Activated naive CD8-positive, alpha-beta T cell treated with anti-CD3 and anti-CD28 coated beads, Interleukin-2, amount 50 U/mL, for 24 hours (primary cell): ENCODE measurements at regions not wholly inside any gene's neighbourhood (a gene's known extent, or its start where the extent isn't known, plus 50 kb on each side); places are given as distances from the start of the nearest gene placed in this dataset.

Source experiments
- ATAC-seq: fragments of 150-1000 bp; cut with Tn5 transposase; one replicate; pipeline ENCODE4 v1.10.0; 2021
- DNase-seq: peaks from one replicate; pipeline ENCODE4 v3.0.0; 2021
- H3K27ac Mint-ChIP-seq: one replicate; pipeline ENCODE4 v1.8.0; 2021; ENCODE audit warnings: mild to moderate bottlenecking, mixed read lengths
- H3K27me3 Mint-ChIP-seq: one replicate; pipeline ENCODE4 v1.8.0; 2021; ENCODE audit warnings: mixed read lengths
- H3K36me3 Mint-ChIP-seq: one replicate; pipeline ENCODE4 v1.8.0; 2021; ENCODE audit warnings: low read depth, mixed read lengths
- H3K4me1 Mint-ChIP-seq: one replicate; pipeline ENCODE4 v1.8.0; 2021; ENCODE audit warnings: mixed read lengths
- H3K4me3 Mint-ChIP-seq: one replicate; pipeline ENCODE4 v1.8.0; 2021; ENCODE audit warnings: mild to moderate bottlenecking, moderate library complexity, mixed read lengths
- H3K9me3 Mint-ChIP-seq: one replicate; pipeline ENCODE4 v1.8.0; 2021; ENCODE audit warnings: mixed read lengths

DNA sequence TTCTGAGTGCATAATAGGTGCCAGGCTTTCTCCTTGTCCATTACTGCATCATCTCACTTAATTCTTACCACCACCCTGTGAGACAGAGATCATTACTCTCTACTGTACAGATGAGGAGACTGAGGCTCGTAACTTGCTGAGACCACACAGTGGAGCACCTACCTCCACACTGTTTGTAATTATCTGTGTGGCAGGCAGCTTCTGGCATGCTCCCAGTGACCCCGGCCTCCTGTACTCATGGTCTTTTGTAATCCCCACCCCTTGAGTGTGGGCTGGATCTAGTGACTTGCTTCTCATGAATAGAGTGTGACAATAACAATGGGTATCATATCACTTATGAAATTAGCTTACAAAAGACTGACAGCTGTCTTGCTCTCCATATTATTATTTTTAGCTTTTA is 407.3 kb downstream of the MATN1 start:
- no peaks in the 10 kb centered on the region for H3K9me3 Mint-ChIP-seq
- H3K27me3 Mint-ChIP-seq: peaks cover 11% of the 10 kb centered on the region
- H3K27ac Mint-ChIP-seq: no peak overlapping the region
- DNase-seq: no peak
- no peak for ATAC-seq
- H3K4me1 Mint-ChIP-seq: no peaks in the 10 kb centered on the region
- H3K36me3 Mint-ChIP-seq: no peaks in the 10 kb centered on the region
- H3K4me3 Mint-ChIP-seq: no peak overlapping the region

- DNase-seq (no peak), ATAC-seq (no peak)
- Mint-ChIP-seq H3K9me3 (no peaks in the 10 kb centered on the region), H3K4me3 (no peak overlapping the region), H3K27me3 (peaks cover 11% of the 10 kb centered on the region), H3K27ac (no peak overlapping the region), H3K36me3 (no peaks in the 10 kb centered on the region), H3K4me1 (no peaks in the 10 kb centered on the region)
These were observed 408.0 kb downstream of the MATN1 start for GRCh38 chr1:30315185-30315960.

- no peak for ATAC-seq
- no peak overlapping the region for H3K27ac Mint-ChIP-seq
- H3K4me1 Mint-ChIP-seq: no peaks in the 10 kb centered on the region
- H3K4me3 Mint-ChIP-seq: no peak overlapping the region
- H3K27me3 Mint-ChIP-seq: peaks cover 11% of the 10 kb centered on the region
- DNase-seq: no peak
- no peaks in the 10 kb centered on the region for H3K9me3 Mint-ChIP-seq
- no peaks in the 10 kb centered on the region for H3K36me3 Mint-ChIP-seq
These were observed 408.8 kb downstream of the MATN1 start for GRCh38 chr1:30314591-30314990.

GRCh38 chr1:30313584-30313983 is 409.8 kb downstream of the MATN1 start:
- Mint-ChIP-seq H3K27ac (no peak overlapping the region), H3K36me3 (no peaks in the 10 kb centered on the region), H3K27me3 (peaks cover 14% of the 10 kb centered on the region), H3K4me3 (no peak overlapping the region), H3K4me1 (no peaks in the 10 kb centered on the region), H3K9me3 (no peaks in the 10 kb centered on the region)
- DNase-seq (no peak), ATAC-seq (no peak)

DNA sequence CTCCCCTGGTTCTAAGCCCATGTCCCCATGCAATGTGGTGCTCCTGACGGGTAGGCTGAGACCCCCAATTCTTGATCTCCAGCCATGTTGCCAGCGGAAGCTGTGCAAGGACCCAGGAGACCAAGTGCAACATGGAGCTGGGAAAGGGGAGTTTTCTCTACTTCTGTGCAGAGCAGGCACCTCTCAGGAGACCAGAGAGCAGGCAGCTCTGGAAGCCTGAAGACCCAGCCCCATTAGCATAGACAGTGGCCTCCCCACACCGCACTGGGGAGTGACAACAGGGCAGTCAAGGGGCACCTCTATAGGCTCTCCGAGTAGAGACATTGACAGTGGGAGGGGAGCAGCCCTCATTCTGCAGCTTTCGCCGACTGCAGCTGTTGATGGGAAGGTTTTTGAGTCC is 410.2 kb downstream of the MATN1 start:
- peaks cover 14% of the 10 kb centered on the region for H3K27me3 Mint-ChIP-seq
- ATAC-seq: no peak
- no peaks in the 10 kb centered on the region for H3K4me1 Mint-ChIP-seq
- DNase-seq: no peak
- no peaks in the 10 kb centered on the region for H3K36me3 Mint-ChIP-seq
- no peaks in the 10 kb centered on the region for H3K9me3 Mint-ChIP-seq
- no peak overlapping the region for H3K27ac Mint-ChIP-seq
- H3K4me3 Mint-ChIP-seq: no peak overlapping the region

- H3K4me1 Mint-ChIP-seq: no peaks in the 10 kb centered on the region
- H3K36me3 Mint-ChIP-seq: no peaks in the 10 kb centered on the region
- peaks cover 10% of the 10 kb centered on the region for H3K27me3 Mint-ChIP-seq
- DNase-seq: no peak
- no peak overlapping the region for H3K4me3 Mint-ChIP-seq
- no peak for ATAC-seq
- no peaks in the 10 kb centered on the region for H3K9me3 Mint-ChIP-seq
- no peak overlapping the region for H3K27ac Mint-ChIP-seq
These were observed 411.2 kb downstream of the MATN1 start for GRCh38 chr1:30312226-30312625.

DNA sequence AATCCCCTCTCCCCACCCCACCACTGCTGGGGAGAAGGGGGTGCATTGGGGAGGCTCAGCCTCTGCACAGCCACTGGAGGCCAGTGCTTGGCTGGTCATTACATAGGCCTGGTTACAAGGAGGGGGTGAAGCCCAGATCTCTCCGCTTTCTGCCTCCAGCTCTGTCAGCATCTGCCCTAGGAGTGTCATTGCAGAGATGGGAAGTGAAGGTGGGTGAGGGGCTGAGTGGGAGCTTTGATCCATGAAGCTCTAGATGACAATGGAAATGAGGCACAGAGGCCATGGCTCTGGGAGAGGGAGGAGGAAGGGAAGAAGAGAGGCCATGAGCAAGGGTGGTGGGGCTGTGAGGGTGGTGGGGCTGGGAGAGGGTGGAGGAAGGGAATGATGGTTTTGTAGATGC is 411.6 kb downstream of the MATN1 start:
- Mint-ChIP-seq H3K36me3 (no peaks in the 10 kb centered on the region), H3K9me3 (no peaks in the 10 kb centered on the region), H3K4me3 (no peak overlapping the region), H3K27me3 (peaks cover 10% of the 10 kb centered on the region), H3K4me1 (no peaks in the 10 kb centered on the region), H3K27ac (no peak overlapping the region)
- ATAC-seq (no peak), DNase-seq (no peak)

DNA sequence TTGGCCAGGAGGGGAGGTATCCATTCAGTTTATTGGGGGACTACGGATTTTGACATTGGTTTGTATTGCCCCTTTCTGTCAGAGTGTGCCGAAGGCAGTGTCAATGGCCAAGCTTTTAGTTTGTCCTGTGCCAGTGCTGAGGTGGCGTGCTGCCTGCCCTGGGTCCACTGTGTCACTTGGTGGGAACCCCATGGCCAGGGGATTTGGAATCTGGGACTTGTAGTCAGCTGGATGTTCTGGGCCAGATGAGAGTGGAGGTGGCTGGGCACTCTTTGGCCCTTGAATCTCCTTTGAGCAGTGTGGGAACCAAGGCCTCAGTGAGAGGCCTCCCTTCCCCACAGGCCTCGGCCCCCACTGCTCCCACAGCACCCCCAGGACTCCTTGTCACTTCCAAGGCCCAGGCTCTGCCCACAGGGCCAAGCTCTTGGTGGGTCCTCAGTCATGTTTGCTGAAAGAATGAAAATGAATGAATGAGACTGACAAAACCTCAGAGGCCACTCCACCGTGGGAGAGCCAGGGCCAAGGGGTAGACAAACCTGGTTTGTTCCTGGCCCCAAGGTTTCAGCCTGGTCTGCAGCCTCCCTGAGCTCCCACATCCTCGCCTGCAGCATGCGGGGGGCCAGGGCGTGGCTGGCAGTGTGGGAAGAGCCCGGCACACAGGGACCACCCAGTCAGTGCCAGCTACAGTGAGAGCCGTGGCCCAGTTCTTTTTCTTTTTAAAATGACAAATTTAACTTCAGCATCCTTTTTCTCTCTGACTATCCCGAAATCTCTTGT is 412.2 kb downstream of the MATN1 start:
- Mint-ChIP-seq H3K27ac (no peak overlapping the region), H3K4me3 (no peak overlapping the region), H3K4me1 (no peaks in the 10 kb centered on the region), H3K9me3 (no peaks in the 10 kb centered on the region), H3K27me3 (peaks cover 10% of the 10 kb centered on the region), H3K36me3 (no peaks in the 10 kb centered on the region)
- no peak for DNase-seq
- ATAC-seq: no peak

- ATAC-seq (no peak), DNase-seq (no peak)
- no peaks in the 10 kb centered on the region for H3K36me3 Mint-ChIP-seq
- H3K9me3 Mint-ChIP-seq: no peaks in the 10 kb centered on the region
- H3K27ac Mint-ChIP-seq: no peak overlapping the region
- no peak overlapping the region for H3K4me3 Mint-ChIP-seq
- no peaks in the 10 kb centered on the region for H3K4me1 Mint-ChIP-seq
- peaks cover 3% of the 10 kb centered on the region for H3K27me3 Mint-ChIP-seq
These were observed 416.2 kb downstream of the MATN1 start for GRCh38 chr1:30307182-30307581.

DNA sequence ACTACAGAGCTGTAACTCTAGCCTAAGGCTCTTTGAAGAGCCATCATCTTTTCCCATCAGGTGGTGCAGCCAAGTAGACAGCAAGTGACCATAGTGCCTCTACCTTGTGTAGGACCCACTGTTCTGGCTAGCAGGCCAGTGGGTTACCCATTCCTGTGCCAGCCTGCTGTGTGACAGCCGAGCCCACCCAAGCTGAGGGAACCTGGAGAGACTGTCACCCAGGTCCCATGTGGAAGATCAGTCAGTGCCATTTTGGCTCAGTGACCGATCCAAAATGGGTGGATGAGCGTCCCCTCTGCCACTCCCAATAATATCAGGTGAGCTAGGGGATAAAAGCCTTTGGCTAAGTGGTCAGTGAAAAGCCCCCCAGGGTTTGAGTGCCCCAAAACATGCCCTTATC is 417.9 kb downstream of the MATN1 start:
- no peak overlapping the region for H3K4me3 Mint-ChIP-seq
- DNase-seq: no peak

GRCh38 chr1:30305061-30305460 is 418.3 kb downstream of the MATN1 start:
- Mint-ChIP-seq H3K4me3 (no peak overlapping the region), H3K27me3 (peaks cover 10% of the 10 kb centered on the region), H3K27ac (no peak overlapping the region), H3K4me1 (no peaks in the 10 kb centered on the region), H3K9me3 (no peaks in the 10 kb centered on the region), H3K36me3 (no peaks in the 10 kb centered on the region)
- DNase-seq (no peak), ATAC-seq (no peak)

More for the DNA sequence above, 417.9 kb downstream of the MATN1 start:
- Mint-ChIP-seq H3K27ac (no peak overlapping the region), H3K9me3 (no peaks in the 10 kb centered on the region), H3K4me1 (no peaks in the 10 kb centered on the region), H3K36me3 (no peaks in the 10 kb centered on the region), H3K27me3 (peaks cover 10% of the 10 kb centered on the region)
- no peak for ATAC-seq

DNA sequence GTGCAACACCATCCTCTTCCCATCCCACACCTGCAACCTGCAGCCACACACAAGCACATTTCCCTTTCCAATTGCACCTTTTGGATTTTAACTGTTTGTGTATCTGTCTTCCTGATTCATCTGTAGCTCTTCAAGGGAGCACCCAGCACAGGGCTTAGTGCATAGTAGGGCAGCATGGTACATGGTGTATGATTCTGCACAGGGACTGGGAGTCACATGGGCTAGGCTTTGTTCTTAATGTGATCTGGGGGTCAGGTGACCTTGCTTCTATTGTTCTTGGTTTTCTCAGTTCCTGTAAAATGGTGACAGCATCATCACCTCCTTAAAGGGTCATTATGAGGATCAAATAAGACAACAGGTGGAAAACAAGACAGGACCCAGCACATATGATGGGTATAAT is 419.3 kb downstream of the MATN1 start:
- Mint-ChIP-seq H3K36me3 (no peaks in the 10 kb centered on the region), H3K4me1 (no peaks in the 10 kb centered on the region), H3K9me3 (no peaks in the 10 kb centered on the region), H3K27me3 (peaks cover 12% of the 10 kb centered on the region), H3K4me3 (no peak overlapping the region), H3K27ac (no peak overlapping the region)
- DNase-seq (no peak), ATAC-seq (no peak)

DNA sequence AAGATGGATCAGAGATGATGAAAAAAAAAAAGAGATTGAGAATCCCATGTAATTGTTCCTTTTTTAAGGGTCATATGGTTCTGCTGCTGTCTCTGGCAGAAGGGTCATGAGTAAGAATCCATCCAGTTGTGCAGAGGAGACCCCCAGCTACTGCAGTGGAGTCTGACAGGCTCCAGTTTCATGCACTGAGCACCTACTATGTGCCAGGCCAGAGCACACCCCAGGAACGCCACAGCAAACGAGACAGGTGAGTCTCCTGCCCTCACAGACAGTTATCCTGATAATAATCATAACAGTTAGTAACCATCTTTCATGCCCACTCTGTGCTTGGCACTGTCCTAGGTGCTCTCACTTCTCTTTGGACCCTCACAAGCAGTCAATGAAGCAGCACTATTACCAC is 420.0 kb downstream of the MATN1 start:
- H3K36me3 Mint-ChIP-seq: no peaks in the 10 kb centered on the region
- no peaks in the 10 kb centered on the region for H3K4me1 Mint-ChIP-seq
- DNase-seq (no peak), ATAC-seq (no peak)
- no peaks in the 10 kb centered on the region for H3K9me3 Mint-ChIP-seq
- no peak overlapping the region for H3K27ac Mint-ChIP-seq
- no peak overlapping the region for H3K4me3 Mint-ChIP-seq
- H3K27me3 Mint-ChIP-seq: peaks cover 9% of the 10 kb centered on the region

DNA sequence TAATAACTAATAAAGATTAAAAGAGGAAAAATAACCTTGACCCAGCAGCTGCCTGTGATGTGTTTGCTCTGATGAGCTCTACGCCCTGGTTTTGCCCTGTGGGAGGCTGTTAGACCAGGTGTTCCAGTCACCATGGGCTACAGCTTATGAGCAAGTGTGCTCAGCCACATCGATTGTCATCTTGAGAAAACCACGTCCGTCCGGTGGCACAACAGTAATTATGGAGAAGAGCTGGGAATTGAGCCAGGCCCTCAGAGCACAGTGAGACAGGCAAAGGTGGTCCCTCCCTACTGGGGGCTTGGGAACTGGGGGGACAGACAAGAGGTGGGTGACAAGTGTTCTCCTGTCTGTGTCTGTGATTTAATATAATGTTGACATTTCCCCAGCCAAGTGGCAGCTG is 420.5 kb downstream of the MATN1 start:
- no peaks in the 10 kb centered on the region for H3K36me3 Mint-ChIP-seq
- ATAC-seq (no peak), DNase-seq (no peak)
- no peaks in the 10 kb centered on the region for H3K4me1 Mint-ChIP-seq
- H3K27ac Mint-ChIP-seq: no peak overlapping the region
- no peak overlapping the region for H3K4me3 Mint-ChIP-seq
- H3K9me3 Mint-ChIP-seq: no peaks in the 10 kb centered on the region
- H3K27me3 Mint-ChIP-seq: peaks cover 10% of the 10 kb centered on the region

GRCh38 chr1:30300669-30301068 is 422.7 kb downstream of the MATN1 start:
- ATAC-seq (no peak), DNase-seq (no peak)
- no peaks in the 10 kb centered on the region for H3K36me3 Mint-ChIP-seq
- H3K27ac Mint-ChIP-seq: no peak overlapping the region
- H3K27me3 Mint-ChIP-seq: peaks cover 15% of the 10 kb centered on the region
- peaks cover 3% of the 10 kb centered on the region for H3K9me3 Mint-ChIP-seq
- H3K4me1 Mint-ChIP-seq: no peaks in the 10 kb centered on the region
- no peak overlapping the region for H3K4me3 Mint-ChIP-seq
